Skeletal muscle satellite cell (primary cell): ENCODE measurements at regions not wholly inside any gene's neighbourhood (a gene's known extent, or its start where the extent isn't known, plus 50 kb on each side); places are given as distances from the start of the nearest gene placed in this dataset.

Experiments
- H3K27me3 ChIP-seq: 2 replicates; pipeline ENCODE4 v1.7.0; 2013; ENCODE audit warnings: low read length; ENCODE audit not compliant: control insufficient read depth, insufficient read depth
- H3K36me3 ChIP-seq: 2 replicates; pipeline ENCODE4 v1.7.0; 2013; ENCODE audit warnings: mild to moderate bottlenecking, control low read depth, low read length; ENCODE audit not compliant: insufficient read depth
- H3K4me1 ChIP-seq: 2 replicates; pipeline ENCODE4 v1.7.0; 2013; ENCODE audit warnings: low read length; ENCODE audit not compliant: control insufficient read depth, insufficient read depth
- H3K4me2 ChIP-seq: 2 replicates; pipeline ENCODE4 v1.7.0; 2013; ENCODE audit warnings: mild to moderate bottlenecking, low read length
- H3K4me3 ChIP-seq: 2 replicates; pipeline ENCODE4 v1.7.0; 2013; ENCODE audit warnings: low read length
- H3K9ac ChIP-seq: 2 replicates; pipeline ENCODE4 v1.7.0; 2013; ENCODE audit warnings: mild to moderate bottlenecking, low read depth, low read length, moderate library complexity
- H3K9me3 ChIP-seq: replicated peaks from 2 replicates; pipeline ENCODE4 v1.7.0; 2013; ENCODE audit warnings: mild to moderate bottlenecking, control low read depth, low read length

GRCh38 chr11:116271479-116271878 is 501.3 kb downstream of the BUD13 start:
- H3K27me3 ChIP-seq = no peaks in the 10 kb centered on the region
- no peaks in the 10 kb centered on the region for H3K4me1 ChIP-seq
- no peaks in the 10 kb centered on the region for H3K36me3 ChIP-seq
- H3K4me2 ChIP-seq = no peak overlapping the region
- no peak overlapping the region for H3K9ac ChIP-seq
- no peak overlapping the region for H3K4me3 ChIP-seq
- H3K9me3 ChIP-seq = no peaks in the 10 kb centered on the region

DNA sequence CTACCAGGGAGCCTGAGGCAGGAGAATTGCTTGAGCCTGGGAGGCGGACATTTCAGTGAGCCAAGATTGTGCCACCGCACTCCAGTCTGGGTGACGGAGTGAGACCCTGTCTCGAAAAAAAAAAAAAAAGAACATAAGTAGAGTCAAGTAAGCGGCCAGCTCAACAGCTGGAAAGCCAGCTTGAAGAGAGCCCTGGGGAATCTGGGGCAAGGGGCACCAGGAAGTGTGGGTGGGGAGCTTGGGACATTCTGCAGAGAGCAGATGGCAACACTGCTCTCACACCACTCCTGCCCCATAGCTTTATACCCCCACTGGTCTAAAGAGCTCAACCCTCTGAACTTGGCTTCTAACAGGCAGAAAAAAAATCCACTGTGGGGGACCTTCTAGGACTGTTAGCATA is 505.6 kb downstream of the BUD13 start:
- H3K27me3 ChIP-seq = no peaks in the 10 kb centered on the region

DNA sequence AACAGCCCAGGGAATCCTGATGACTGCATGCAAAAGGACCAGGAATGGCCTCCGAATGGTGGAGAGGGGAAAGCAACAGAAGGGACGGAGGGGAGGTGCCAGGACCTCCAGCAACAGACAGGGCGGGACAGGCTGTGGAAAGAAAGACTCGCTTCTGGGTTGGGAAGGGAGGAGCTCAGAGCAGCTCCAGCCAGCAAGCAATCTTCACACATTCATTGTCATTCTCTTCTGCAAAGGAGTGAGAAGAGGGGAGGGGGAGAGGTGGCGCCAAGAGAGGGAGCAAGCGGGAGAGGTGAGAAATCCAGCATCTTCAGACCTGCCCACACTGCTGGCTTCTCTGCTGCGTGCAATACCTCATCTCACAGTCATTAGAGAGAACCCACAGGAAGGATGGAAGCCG is 509.0 kb downstream of the BUD13 start:
- Histone ChIP-seq H3K27me3 (no peaks in the 10 kb centered on the region), H3K4me3 (no peak overlapping the region), H3K36me3 (no peaks in the 10 kb centered on the region), H3K9ac (no peak overlapping the region), H3K4me2 (no peak overlapping the region), H3K4me1 (no peaks in the 10 kb centered on the region), H3K9me3 (peaks cover 3% of the 10 kb centered on the region)

More for the DNA sequence above, 505.6 kb downstream of the BUD13 start:
- Histone ChIP-seq H3K4me1 (no peaks in the 10 kb centered on the region), H3K9me3 (peaks cover 3% of the 10 kb centered on the region), H3K9ac (no peak overlapping the region), H3K36me3 (no peaks in the 10 kb centered on the region), H3K4me2 (no peak overlapping the region), H3K4me3 (no peak overlapping the region)

GRCh38 chr11:116263019-116263418 is 509.8 kb downstream of the BUD13 start:
- H3K27me3 ChIP-seq = no peaks in the 10 kb centered on the region
- no peak overlapping the region for H3K4me3 ChIP-seq

DNA sequence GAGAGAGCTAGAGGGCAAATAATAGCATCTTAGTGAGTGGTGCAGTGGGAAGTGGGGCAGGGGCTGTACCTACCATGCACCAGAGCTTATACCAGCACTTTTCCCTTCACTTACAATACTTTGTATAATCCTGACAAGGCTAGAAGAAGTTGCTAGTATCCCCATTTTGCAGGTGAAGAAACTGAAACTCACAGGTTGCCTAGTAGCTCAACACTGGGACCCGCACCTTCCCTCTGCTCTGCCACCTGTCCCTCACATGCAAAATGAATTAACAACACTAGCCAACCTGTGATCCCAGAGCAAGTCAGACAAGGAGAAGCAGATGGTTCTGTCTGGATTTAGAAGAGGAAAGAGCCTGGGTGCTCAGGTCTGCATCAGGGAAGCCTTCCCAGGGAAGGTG is 510.4 kb downstream of the BUD13 start:
- H3K4me1 ChIP-seq = no peaks in the 10 kb centered on the region
- H3K36me3 ChIP-seq = no peaks in the 10 kb centered on the region
- H3K4me2 ChIP-seq = no peak overlapping the region
- H3K9ac ChIP-seq = no peak overlapping the region
- no peaks in the 10 kb centered on the region for H3K27me3 ChIP-seq
- no peak overlapping the region for H3K4me3 ChIP-seq
- peaks cover 3% of the 10 kb centered on the region for H3K9me3 ChIP-seq

More at GRCh38 chr11:116263019-116263418, 509.8 kb downstream of the BUD13 start:
- no peaks in the 10 kb centered on the region for H3K4me1 ChIP-seq
- H3K4me2 ChIP-seq = no peak overlapping the region
- H3K36me3 ChIP-seq = no peaks in the 10 kb centered on the region
- peaks cover 3% of the 10 kb centered on the region for H3K9me3 ChIP-seq
- no peak overlapping the region for H3K9ac ChIP-seq

DNA sequence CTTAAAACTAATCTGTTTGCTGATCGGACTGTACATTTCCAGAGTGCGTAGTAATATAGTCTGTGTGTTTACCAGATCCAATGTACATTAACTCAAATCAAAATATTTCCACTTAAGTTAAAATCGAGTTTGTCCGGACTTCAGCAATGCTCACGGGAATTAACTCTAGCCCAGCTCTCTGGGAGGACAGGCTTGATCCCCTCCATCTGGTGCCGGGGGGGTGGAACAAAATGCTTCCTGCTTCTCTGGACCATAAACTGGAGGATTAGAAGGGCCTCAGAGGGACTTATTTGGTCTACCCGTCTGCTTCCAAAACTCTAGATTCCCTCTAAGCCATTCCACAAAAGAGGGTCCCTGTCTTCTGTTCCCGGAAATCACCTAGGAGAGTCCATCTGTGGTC is 511.2 kb downstream of the BUD13 start:
- Histone ChIP-seq H3K9ac (no peak overlapping the region), H3K4me2 (no peak overlapping the region), H3K36me3 (no peaks in the 10 kb centered on the region), H3K4me3 (no peak overlapping the region), H3K4me1 (no peaks in the 10 kb centered on the region), H3K27me3 (no peaks in the 10 kb centered on the region), H3K9me3 (peaks cover 3% of the 10 kb centered on the region)

GRCh38 chr11:116258821-116259220 is 514.0 kb downstream of the BUD13 start:
- no peaks in the 10 kb centered on the region for H3K9me3 ChIP-seq
- no peak overlapping the region for H3K4me3 ChIP-seq
- no peaks in the 10 kb centered on the region for H3K4me1 ChIP-seq
- H3K9ac ChIP-seq = no peak overlapping the region
- H3K4me2 ChIP-seq = no peak overlapping the region
- H3K36me3 ChIP-seq = no peaks in the 10 kb centered on the region
- no peaks in the 10 kb centered on the region for H3K27me3 ChIP-seq

GRCh38 chr11:116257883-116258282 is 514.9 kb downstream of the BUD13 start:
- Histone ChIP-seq H3K4me3 (no peak overlapping the region), H3K9me3 (no peaks in the 10 kb centered on the region), H3K36me3 (no peaks in the 10 kb centered on the region), H3K27me3 (no peaks in the 10 kb centered on the region), H3K4me2 (no peak overlapping the region), H3K9ac (no peak overlapping the region), H3K4me1 (no peaks in the 10 kb centered on the region)

DNA sequence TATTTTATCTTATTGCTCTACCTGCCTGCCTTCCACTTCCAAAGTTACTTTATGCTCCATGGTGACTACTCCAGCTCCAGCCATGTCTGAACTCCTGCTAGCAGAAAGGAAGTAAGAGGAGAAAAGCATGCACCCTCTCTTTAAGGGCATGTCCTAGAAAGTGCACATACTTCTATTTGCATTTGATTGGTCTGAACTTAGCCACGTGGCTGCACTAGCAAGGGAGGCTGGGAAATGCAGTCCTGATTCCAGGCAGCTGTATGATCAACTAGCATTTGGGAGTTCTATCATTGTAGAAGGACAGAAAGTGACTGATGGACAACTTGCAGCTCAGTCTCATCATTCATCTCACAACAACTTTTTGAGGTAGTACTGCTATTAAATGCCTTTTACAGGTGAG is 515.7 kb downstream of the BUD13 start:
- Histone ChIP-seq H3K36me3 (no peaks in the 10 kb centered on the region), H3K4me3 (no peak overlapping the region), H3K4me1 (no peaks in the 10 kb centered on the region), H3K4me2 (no peak overlapping the region), H3K9me3 (no peaks in the 10 kb centered on the region), H3K27me3 (no peaks in the 10 kb centered on the region), H3K9ac (no peak overlapping the region)

DNA sequence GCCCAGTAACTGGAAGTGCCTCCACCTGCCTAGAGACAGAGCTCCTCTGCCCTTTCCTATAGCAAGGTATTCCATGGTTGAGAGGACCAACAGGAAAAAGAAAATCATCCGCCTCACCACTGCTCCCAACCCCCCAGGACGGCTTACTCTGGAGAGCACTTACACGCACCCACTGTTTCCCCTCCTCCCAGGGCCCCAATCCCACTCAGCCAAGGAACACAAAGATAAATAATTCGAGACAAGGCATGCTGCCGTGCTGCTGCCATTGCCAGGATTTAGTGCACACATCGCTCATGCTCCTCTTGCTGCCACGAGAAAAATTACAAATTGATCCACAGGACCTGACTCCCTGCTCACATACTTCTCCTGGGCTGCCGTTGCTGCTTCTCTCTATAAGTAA is 516.6 kb downstream of the BUD13 start:
- no peaks in the 10 kb centered on the region for H3K27me3 ChIP-seq
- no peak overlapping the region for H3K4me3 ChIP-seq
- H3K36me3 ChIP-seq = no peaks in the 10 kb centered on the region
- no peak overlapping the region for H3K9ac ChIP-seq
- H3K4me1 ChIP-seq = no peaks in the 10 kb centered on the region
- H3K4me2 ChIP-seq = no peak overlapping the region
- no peaks in the 10 kb centered on the region for H3K9me3 ChIP-seq

DNA sequence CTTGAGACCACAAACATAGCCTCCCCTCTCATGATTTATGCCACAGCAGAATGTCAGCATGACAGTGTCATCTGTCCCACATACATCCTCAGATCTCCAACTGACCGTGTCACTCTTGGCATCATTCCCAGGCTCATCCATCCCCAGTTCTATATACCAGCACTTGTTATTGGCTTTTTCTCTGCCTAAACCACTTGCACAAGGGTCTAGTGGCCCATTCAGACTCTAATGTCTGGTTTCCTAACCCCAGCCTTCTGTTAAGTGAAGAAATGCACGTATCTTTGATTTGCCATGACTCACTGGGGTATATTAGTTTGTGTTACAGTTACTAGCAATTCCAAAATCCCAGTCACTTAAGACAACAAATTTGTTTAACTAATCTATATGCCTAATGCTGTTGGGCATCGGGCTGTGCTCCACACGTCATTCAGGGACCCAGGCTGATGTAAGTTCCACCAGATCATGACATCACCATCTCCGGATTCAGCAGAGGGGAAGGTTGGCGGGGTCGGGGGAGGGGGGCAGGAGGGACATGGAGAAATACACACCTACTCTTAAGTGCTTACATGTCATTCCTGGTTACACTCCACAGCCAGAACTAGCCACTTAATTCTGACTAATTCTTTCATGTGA is 517.4 kb downstream of the BUD13 start:
- no peaks in the 10 kb centered on the region for H3K27me3 ChIP-seq
- no peaks in the 10 kb centered on the region for H3K36me3 ChIP-seq
- H3K4me3 ChIP-seq = no peak overlapping the region
- H3K4me2 ChIP-seq = no peak overlapping the region
- H3K9me3 ChIP-seq = no peaks in the 10 kb centered on the region
- no peaks in the 10 kb centered on the region for H3K4me1 ChIP-seq
- no peak overlapping the region for H3K9ac ChIP-seq

GRCh38 chr11:116250155-116250554 is 522.6 kb downstream of the BUD13 start:
- no peaks in the 10 kb centered on the region for H3K27me3 ChIP-seq
- no peak overlapping the region for H3K9ac ChIP-seq
- H3K9me3 ChIP-seq = no peaks in the 10 kb centered on the region
- no peak overlapping the region for H3K4me3 ChIP-seq
- H3K36me3 ChIP-seq = no peaks in the 10 kb centered on the region
- no peaks in the 10 kb centered on the region for H3K4me1 ChIP-seq
- no peak overlapping the region for H3K4me2 ChIP-seq
